Endothelial cell of umbilical vein (primary cell): ENCODE measurements at regions not wholly inside any gene's neighbourhood (a gene's known extent, or its start where the extent isn't known, plus 50 kb on each side); places are given as distances from the start of the nearest gene placed in this dataset.

Experiments
- BruUV-seq: library from RNA; stranded (reverse); fragments of 400-500 nt; replicated peaks from 2 replicates; lab custom pipeline; 2021; lab: Mats Ljungman, UMichigan
- CTCF ChIA-PET: fragments of 300-600, 350-600 bp; sonication (Branson Sonifier 250); formaldehyde crosslinking; loops from one replicate; lab custom pipeline; 2021; ENCODE audit warnings: antibody characterized with exemption, inconsistent platforms; lab: Charles Lee
- POLR2A ChIA-PET: fragments of 300-600, 350-600 bp; sonication (Branson Sonifier 250); formaldehyde crosslinking; loops from one replicate; lab custom pipeline; 2021; ENCODE audit warnings: antibody characterized with exemption, inconsistent platforms; lab: Charles Lee
- DNase-seq: peaks from one replicate; pipeline ENCODE4 v3.0.0-alpha.2; 2011; ENCODE audit warnings: low read depth, low spot score
- FAIRE-seq: peaks from 2 replicates; lab custom pipeline; 2011; peaks lifted over from hg19 to GRCh38; lab: Jason Lieb, UNC
- H2AFZ ChIP-seq: 2 replicates; pipeline ENCODE4 v1.6.0; 2012; ENCODE audit warnings: low read depth, low read length, control low read depth, inconsistent platforms
- H3K27ac ChIP-seq: 2 replicates; pipeline ENCODE4 v1.5.1; 2011; ENCODE audit warnings: low read depth, mild to moderate bottlenecking, control low read depth, low read length, moderate library complexity; ENCODE audit not compliant: insufficient read depth
- H3K27me3 ChIP-seq, 2 experiments: 2 replicates each; pipeline versions ENCODE4 v1.6.0 to v1.6.1; 2011; ENCODE audit warnings: low read length in 2 of 2, mixed read lengths in 1 of 2; ENCODE audit not compliant: control insufficient read depth in 2 of 2, insufficient read depth in 2 of 2
- H3K36me3 ChIP-seq, 2 experiments: 2 replicates in 1 of 2; 3 replicates in 1 of 2; pipeline ENCODE4 v1.5.1; 2011; ENCODE audit warnings: low read length in 2 of 2, mild to moderate bottlenecking in 1 of 2, moderate library complexity in 1 of 2; ENCODE audit not compliant: control insufficient read depth in 2 of 2, insufficient read depth in 2 of 2; ENCODE audit errors: extremely low read depth in 1 of 2
- H3K4me1 ChIP-seq: 3 replicates; pipeline ENCODE4 v1.5.1; 2011; ENCODE audit warnings: mild to moderate bottlenecking, low read length; ENCODE audit not compliant: control insufficient read depth, insufficient read depth; ENCODE audit errors: extremely low read depth
- H3K4me2 ChIP-seq: 2 replicates; pipeline ENCODE4 v1.6.1; 2011; ENCODE audit warnings: low read length, control low read depth, mixed read lengths; ENCODE audit not compliant: insufficient read depth
- H3K4me3 ChIP-seq, 3 experiments: fragments of 200-600 bp in 1 of 3; sonication (generic), shearing (Covaris generic) in 1 of 3; replicated peaks in 1 of 3; 2 replicates each; pipeline ENCODE4 v1.5.1; 2011 to 2016; ENCODE audit warnings: control low read depth in 3 of 3, low read length in 3 of 3, mild to moderate bottlenecking in 2 of 3, inconsistent platforms in 1 of 3, low read depth in 1 of 3, moderate library complexity in 1 of 3; ENCODE audit not compliant: insufficient read depth in 1 of 3
- H3K79me2 ChIP-seq: 2 replicates; pipeline ENCODE4 v1.6.0; 2012; ENCODE audit warnings: low read length, inconsistent platforms; ENCODE audit not compliant: control insufficient read depth, insufficient read depth
- H3K9ac ChIP-seq: replicated peaks from 2 replicates; pipeline ENCODE3; 2011; ENCODE audit warnings: low read length, control low read depth; ENCODE audit not compliant: insufficient read depth; ENCODE audit errors: extremely low read depth
- H3K9me1 ChIP-seq: replicated peaks from 3 replicates; pipeline ENCODE4 v1.6.0; 2011; ENCODE audit warnings: mild to moderate bottlenecking, low read length; ENCODE audit not compliant: control insufficient read depth, insufficient read depth; ENCODE audit errors: extremely low read depth
- H3K9me3 ChIP-seq: replicated peaks from 2 replicates; pipeline ENCODE4 v1.5.1; 2012; ENCODE audit warnings: low read length, inconsistent platforms; ENCODE audit not compliant: control insufficient read depth, insufficient read depth
- H4K20me1 ChIP-seq: replicated peaks from 2 replicates; pipeline ENCODE3; 2011; ENCODE audit warnings: mild to moderate bottlenecking, low read length; ENCODE audit not compliant: control insufficient read depth, insufficient read depth; ENCODE audit errors: extremely low read depth
- EZH2 ChIP-seq: IDR thresholded peaks from 2 replicates; pipeline ENCODE4 v1.6.1; 2012; ENCODE audit warnings: borderline replicate concordance, low read depth, mild to moderate bottlenecking, moderate library complexity, low read length, inconsistent platforms; ENCODE audit not compliant: severe bottlenecking
- FOS ChIP-seq: IDR thresholded peaks from 2 replicates; pipeline ENCODE4 v1.6.1; 2011; ENCODE audit warnings: mild to moderate bottlenecking, low read length, moderate library complexity, borderline replicate concordance; ENCODE audit not compliant: insufficient read depth
- GATA2 ChIP-seq: IDR thresholded peaks from 2 replicates; pipeline ENCODE4 v1.7.0; 2011; ENCODE audit warnings: low read depth, mild to moderate bottlenecking, moderate library complexity, mixed read lengths, low read length; ENCODE audit not compliant: insufficient read length, insufficient read depth
- JUN ChIP-seq: IDR thresholded peaks from 2 replicates; pipeline ENCODE4 v1.6.1; 2011; ENCODE audit warnings: borderline replicate concordance, low read depth; ENCODE audit not compliant: insufficient read length, insufficient read depth
- MAX ChIP-seq: IDR thresholded peaks from 2 replicates; pipeline ENCODE4 v1.6.1; 2011; ENCODE audit not compliant: insufficient read depth, insufficient read length
- MYC ChIP-seq: IDR thresholded peaks from one replicate; pipeline ENCODE4 v1.6.1; 2011; ENCODE audit warnings: mild to moderate bottlenecking, low read depth, low read length
- POLR2A ChIP-seq: IDR thresholded peaks from 2 replicates; pipeline ENCODE4 v1.6.1; 2012; ENCODE audit warnings: low read depth, mild to moderate bottlenecking, control low read depth, low read length
- POLR2AphosphoS5 ChIP-seq: IDR thresholded peaks from 2 replicates; pipeline ENCODE4 v1.6.1; 2012; ENCODE audit warnings: low read depth, mild to moderate bottlenecking, control low read depth, low read length, moderate library complexity; ENCODE audit not compliant: insufficient read depth
- dilution Hi-C: fragments of 300-500 bp; cut with MboI; formaldehyde crosslinking; loops from one replicate; pipeline ENCODE4 v1.15.0; 2019; ENCODE audit warnings: low sequenced_read_pairs; ENCODE audit not compliant: extremely low pct_ligation_motif_present
- intact Hi-C: fragments of 100-400 bp; cut with micrococcal nuclease; formaldehyde crosslinking; loops from one replicate; pipeline ENCODE4 v1.10.0; 2022
- TF ChIP-seq, protein P1 (sequence below), 2 donors: IDR thresholded peaks; 1 replicate in 1 of 2; 2 replicates in 1 of 2; pipeline ENCODE4 v1.5.1; 2011; ENCODE audit warnings: low read length in 2 of 2, mild to moderate bottlenecking in 2 of 2, moderate library complexity in 2 of 2, control low read depth in 1 of 2, inconsistent platforms in 1 of 2, low read depth in 1 of 2; ENCODE audit not compliant: insufficient read depth in 1 of 2; ENCODE audit errors: extremely low read depth in 1 of 2

DNA sequence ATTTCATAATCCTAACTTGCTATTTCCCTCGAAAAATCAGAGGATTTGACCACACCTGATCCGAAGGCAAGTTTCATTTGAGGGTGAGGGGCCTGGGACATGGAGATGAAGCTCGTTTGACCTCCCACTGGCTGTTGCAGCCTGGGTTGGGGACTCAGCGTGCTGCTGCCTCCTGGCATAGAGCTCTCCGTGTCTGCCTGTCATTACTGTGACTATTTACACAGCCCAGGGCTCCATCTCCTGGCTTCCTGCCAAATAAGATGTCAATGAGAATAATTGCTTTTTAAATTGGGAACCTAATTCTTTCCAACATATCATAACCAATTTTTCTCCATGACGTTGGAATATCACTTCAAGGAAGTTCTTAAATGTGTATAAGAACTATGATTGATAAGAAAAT is 139.3 kb upstream of the COBL start:
- H3K79me2 ChIP-seq: no peaks in the 10 kb centered on the region
- no peaks in the 10 kb centered on the region for H4K20me1 ChIP-seq
- TF ChIP-seq EZH2 (no peak), JUN (no peak), MYC (no peak)
- TF ChIP-seq, protein P1, sequence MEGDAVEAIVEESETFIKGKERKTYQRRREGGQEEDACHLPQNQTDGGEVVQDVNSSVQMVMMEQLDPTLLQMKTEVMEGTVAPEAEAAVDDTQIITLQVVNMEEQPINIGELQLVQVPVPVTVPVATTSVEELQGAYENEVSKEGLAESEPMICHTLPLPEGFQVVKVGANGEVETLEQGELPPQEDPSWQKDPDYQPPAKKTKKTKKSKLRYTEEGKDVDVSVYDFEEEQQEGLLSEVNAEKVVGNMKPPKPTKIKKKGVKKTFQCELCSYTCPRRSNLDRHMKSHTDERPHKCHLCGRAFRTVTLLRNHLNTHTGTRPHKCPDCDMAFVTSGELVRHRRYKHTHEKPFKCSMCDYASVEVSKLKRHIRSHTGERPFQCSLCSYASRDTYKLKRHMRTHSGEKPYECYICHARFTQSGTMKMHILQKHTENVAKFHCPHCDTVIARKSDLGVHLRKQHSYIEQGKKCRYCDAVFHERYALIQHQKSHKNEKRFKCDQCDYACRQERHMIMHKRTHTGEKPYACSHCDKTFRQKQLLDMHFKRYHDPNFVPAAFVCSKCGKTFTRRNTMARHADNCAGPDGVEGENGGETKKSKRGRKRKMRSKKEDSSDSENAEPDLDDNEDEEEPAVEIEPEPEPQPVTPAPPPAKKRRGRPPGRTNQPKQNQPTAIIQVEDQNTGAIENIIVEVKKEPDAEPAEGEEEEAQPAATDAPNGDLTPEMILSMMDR (IDR thresholded peaks at IDR 0.05; ENCODE audit: extremely low read depth in 1 of 2, insufficient read depth in 1 of 2, low read depth in 1 of 2, low read length in 2 of 2): no peak
- intact Hi-C loops (no loop called here), dilution Hi-C loops (no loop called here)
- H2AFZ ChIP-seq: no peak overlapping the region
- FAIRE-seq: no peak
- no peak overlapping the region for H3K4me2 ChIP-seq
- no peaks in the 10 kb centered on the region for H3K9me1 ChIP-seq
- no peak overlapping the region for H3K4me3 ChIP-seq
- POLR2A ChIA-PET: no interaction called here
- H3K9ac ChIP-seq: no peak overlapping the region
- no peak overlapping the region for H3K27ac ChIP-seq
- no TSS peak for BruUV-seq
- no peaks in the 10 kb centered on the region for H3K4me1 ChIP-seq
- CTCF ChIA-PET: no interaction called here
- H3K9me3 ChIP-seq: no peaks in the 10 kb centered on the region
- DNase-seq: no peak
- H3K27me3 ChIP-seq: no peaks in the 10 kb centered on the region
- H3K36me3 ChIP-seq: no peaks in the 10 kb centered on the region

GRCh38 chr7:51455513-51455912 is 138.9 kb upstream of the COBL start:
- no peak for DNase-seq
- Histone ChIP-seq H3K36me3 (no peaks in the 10 kb centered on the region), H2AFZ (no peak overlapping the region), H3K9me3 (no peaks in the 10 kb centered on the region), H3K9ac (no peak overlapping the region), H3K4me1 (no peaks in the 10 kb centered on the region), H3K9me1 (no peaks in the 10 kb centered on the region), H3K79me2 (no peaks in the 10 kb centered on the region), H3K4me2 (no peak overlapping the region), H3K4me3 (no peak overlapping the region), H3K27me3 (no peaks in the 10 kb centered on the region), H4K20me1 (no peaks in the 10 kb centered on the region), H3K27ac (no peak overlapping the region)
- BruUV-seq: no TSS peak
- TF ChIP-seq, protein P1 (IDR thresholded peaks at IDR 0.05; ENCODE audit: extremely low read depth in 1 of 2, insufficient read depth in 1 of 2, low read depth in 1 of 2, low read length in 2 of 2): no peak
- no peak for TF ChIP-seq MAX
- no peak for TF ChIP-seq POLR2AphosphoS5
- no peak for TF ChIP-seq FOS
- TF ChIP-seq GATA2: no peak
- no peak for TF ChIP-seq POLR2A
- no peak for TF ChIP-seq MYC
- intact Hi-C loops (no loop called here), dilution Hi-C loops (no loop called here)
- FAIRE-seq: no peak
- CTCF ChIA-PET: no interaction called here
- POLR2A ChIA-PET: no interaction called here
